GM23338 (cell line): ENCODE measurements at regions not wholly inside any gene's neighbourhood (a gene's known extent, or its start where the extent isn't known, plus 50 kb on each side); places are given as distances from the start of the nearest gene placed in this dataset.

Experiments
- ATAC-seq: fragments of 200-7000 bp; cut with Tn5 transposase; 3 replicates; pipeline ENCODE4 v1.9.1; 2020
- DNase-seq: peaks from one replicate; pipeline ENCODE4 v3.0.0-alpha.2; 2015; ENCODE audit warnings: low spot score
- H2AFZ ChIP-seq: fragments of 200-600 bp; sonication (generic); 2 replicates; pipeline ENCODE4 v1.8.0; 2016; ENCODE audit warnings: antibody characterized with exemption, mild to moderate bottlenecking, moderate library complexity
- H3F3A ChIP-seq: fragments of 200-600 bp; sonication (generic); replicated peaks from 2 replicates; pipeline ENCODE4 v1.8.0; 2017; ENCODE audit warnings: antibody characterized with exemption, mixed run types, low read depth
- H3K27ac ChIP-seq: fragments of 200-600 bp; sonication (generic); 2 replicates; pipeline ENCODE4 v1.6.1; 2016; ENCODE audit warnings: low read depth
- H3K27me3 ChIP-seq: fragments of 200-600 bp; sonication (generic); 2 replicates; pipeline ENCODE4 v1.8.0; 2016; ENCODE audit warnings: mild to moderate bottlenecking, mixed run types, moderate library complexity; ENCODE audit not compliant: insufficient read depth
- H3K36me3 ChIP-seq: fragments of 200-600 bp; sonication (generic); 2 replicates; pipeline ENCODE4 v1.8.0; 2016; ENCODE audit warnings: mild to moderate bottlenecking; ENCODE audit not compliant: insufficient read depth
- H3K4me1 ChIP-seq: fragments of 200-600 bp; sonication (generic); 2 replicates; pipeline ENCODE4 v1.8.0; 2016; ENCODE audit warnings: mild to moderate bottlenecking, moderate library complexity; ENCODE audit not compliant: insufficient read depth
- H3K4me2 ChIP-seq: fragments of 200-600 bp; sonication (generic); 2 replicates; pipeline ENCODE4 v1.7.1; 2017; ENCODE audit warnings: mixed run types
- H3K4me3 ChIP-seq: fragments of 200-600 bp; sonication (generic); 2 replicates; pipeline ENCODE4 v1.6.1; 2016; ENCODE audit warnings: mixed run types
- H3K79me2 ChIP-seq: fragments of 200-600 bp; sonication (generic); replicated peaks from 2 replicates; pipeline ENCODE4 v1.8.0; 2017; ENCODE audit warnings: mild to moderate bottlenecking; ENCODE audit not compliant: insufficient read depth
- H3K9me2 ChIP-seq: fragments of 200-600 bp; sonication (generic); 2 replicates; pipeline ENCODE4 v1.8.0; 2017; ENCODE audit not compliant: insufficient read depth
- H4K20me1 ChIP-seq: fragments of 200-600 bp; sonication (generic); replicated peaks from 2 replicates; pipeline ENCODE4 v1.8.0; 2017; ENCODE audit warnings: mild to moderate bottlenecking; ENCODE audit not compliant: insufficient read depth
- H3K27ac Mint-ChIP-seq: 2 replicates; pipeline ENCODE4 v1.8.0; 2020; ENCODE audit warnings: inconsistent platforms, mild to moderate bottlenecking, moderate library complexity, mixed read lengths
- H3K27me3 Mint-ChIP-seq: 3 replicates; pipeline ENCODE4 v1.8.0; 2022; ENCODE audit warnings: low read depth, mild to moderate bottlenecking, moderate library complexity, mixed read lengths, inconsistent platforms; ENCODE audit not compliant: insufficient read depth, poor library complexity
- H3K36me3 Mint-ChIP-seq: 3 replicates; pipeline ENCODE4 v1.8.0; 2021; ENCODE audit warnings: low read depth, mild to moderate bottlenecking, inconsistent platforms, moderate library complexity, mixed read lengths
- H3K4me1 Mint-ChIP-seq: 3 replicates; pipeline ENCODE4 v1.8.0; 2020; ENCODE audit warnings: mild to moderate bottlenecking, inconsistent platforms, mixed read lengths
- H3K4me3 Mint-ChIP-seq: 3 replicates; pipeline ENCODE4 v1.8.0; 2021; ENCODE audit warnings: moderate library complexity, mild to moderate bottlenecking, inconsistent platforms, mixed read lengths
- H3K9me3 Mint-ChIP-seq: 3 replicates; pipeline ENCODE4 v1.8.0; 2020; ENCODE audit warnings: moderate library complexity, mild to moderate bottlenecking, inconsistent platforms, mixed read lengths
- CREB1 ChIP-seq: fragments of 250-450 bp; sonication (Bioruptor Pico); IDR thresholded peaks from 2 replicates; pipeline ENCODE4 v1.5.0; 2020; ENCODE audit warnings: low read depth, mild to moderate bottlenecking, moderate library complexity
- NANOG ChIP-seq: IDR thresholded peaks from 2 replicates; pipeline ENCODE4 v1.6.1; 2016; ENCODE audit warnings: antibody characterized with exemption, borderline replicate concordance
- ZNF462 ChIP-seq: fragments of 250-450 bp; sonication (Bioruptor Pico); IDR thresholded peaks from 2 replicates; pipeline ENCODE4 v1.5.0; 2020; ENCODE audit warnings: mild to moderate bottlenecking, moderate library complexity

- Histone ChIP-seq H2AFZ (peak overlapping the region; percentile 83), H3K36me3 (no peaks in the 10 kb centered on the region), H3K9me2 (no peaks in the 10 kb centered on the region), H3K27me3 (no peaks in the 10 kb centered on the region), H4K20me1 (no peaks in the 10 kb centered on the region), H3K4me1 (peaks cover 11% of the 10 kb centered on the region), H3K4me2 (peak overlapping the region; percentile 87), H3K79me2 (no peaks in the 10 kb centered on the region), H3F3A (peaks cover 21% of the 10 kb centered on the region), H3K4me3 (peak overlapping the region; percentile 55), H3K27ac (peak overlapping the region; percentile 87; the same call in 1 of the 2 replicates)
- peak; percentile 59 for DNase-seq
- no peak for TF ChIP-seq CREB1
- peaks cover 68% of the 10 kb centered on the region for H3K9me3 Mint-ChIP-seq
- H3K27ac Mint-ChIP-seq, result no peak overlapping the region
- H3K4me3 Mint-ChIP-seq, result no peak overlapping the region
- H3K4me1 Mint-ChIP-seq, result peaks cover 3% of the 10 kb centered on the region; the same call in 2 of the 3 replicates
- peaks cover 7% of the 10 kb centered on the region for H3K27me3 Mint-ChIP-seq
- H3K36me3 Mint-ChIP-seq, result peaks cover 40% of the 10 kb centered on the region
- ATAC-seq, result peak; percentile 87
Observed at GRCh38 chrX:530726-531610, 99.6 kb upstream of the SHOX start.

GRCh38 chrX:531611-531936, 99.0 kb upstream of the SHOX start:
- peaks cover 7% of the 10 kb centered on the region for H3K27me3 Mint-ChIP-seq
- peaks cover 36% of the 10 kb centered on the region for H3K36me3 Mint-ChIP-seq
- Histone ChIP-seq H4K20me1 (no peaks in the 10 kb centered on the region), H3K36me3 (no peaks in the 10 kb centered on the region), H3F3A (peaks cover 21% of the 10 kb centered on the region), H3K9me2 (no peaks in the 10 kb centered on the region), H3K27me3 (no peaks in the 10 kb centered on the region), H3K4me1 (peaks cover 11% of the 10 kb centered on the region), H3K79me2 (no peaks in the 10 kb centered on the region), H3K4me2 (peak overlapping the region; percentile 87), H3K27ac (peak overlapping the region; percentile 87), H3K4me3 (peak overlapping the region; percentile 55), H2AFZ (peak overlapping the region; percentile 83)
- no peak overlapping the region for H3K27ac Mint-ChIP-seq
- no peak overlapping the region for H3K4me3 Mint-ChIP-seq
- peaks cover 3% of the 10 kb centered on the region; the same call in 2 of the 3 replicates for H3K4me1 Mint-ChIP-seq
- DNase-seq, result peak; percentile 46
- TF ChIP-seq ZNF462 (CRISPR knock-in tag) (no peak), NANOG (peak; percentile 68; the same call in 1 of the 2 replicates)
- ATAC-seq, result peak; percentile 93
- H3K9me3 Mint-ChIP-seq, result peaks cover 67% of the 10 kb centered on the region
